Sigmoid colon (tissue), 4 donors: ENCODE measurements at regions not wholly inside any gene's neighbourhood (a gene's known extent, or its start where the extent isn't known, plus 50 kb on each side); places are given as distances from the start of the nearest gene placed in this dataset.

Source experiments
- CTCF ChIP-seq, 4 experiments: fragments of 450-650 bp in 3 of 4; fragments of 200-600 bp in 1 of 4; IDR thresholded peaks; one replicate each; pipeline ENCODE4 v1.5.1; 2016 to 2019; ENCODE audit warnings: antibody characterized with exemption in 4 of 4, mild to moderate bottlenecking in 3 of 4, moderate library complexity in 2 of 4
- EP300 ChIP-seq, 4 donors: sonication (generic); formaldehyde crosslinking; IDR thresholded peaks; one replicate each; pipeline ENCODE4 v1.6.1; 2017; ENCODE audit warnings: antibody characterized with exemption in 4 of 4
- POLR2A ChIP-seq, 2 donors: fragments of 450-650 bp; IDR thresholded peaks; one replicate each; pipeline ENCODE4 v1.6.1; 2016; ENCODE audit warnings: antibody characterized with exemption in 2 of 2, mild to moderate bottlenecking in 2 of 2, moderate library complexity in 2 of 2
- POLR2AphosphoS5 ChIP-seq, 4 donors: sonication (generic); formaldehyde crosslinking; IDR thresholded peaks; one replicate each; pipeline ENCODE4 v1.6.1; 2017; ENCODE audit warnings: antibody characterized with exemption in 4 of 4

DNA sequence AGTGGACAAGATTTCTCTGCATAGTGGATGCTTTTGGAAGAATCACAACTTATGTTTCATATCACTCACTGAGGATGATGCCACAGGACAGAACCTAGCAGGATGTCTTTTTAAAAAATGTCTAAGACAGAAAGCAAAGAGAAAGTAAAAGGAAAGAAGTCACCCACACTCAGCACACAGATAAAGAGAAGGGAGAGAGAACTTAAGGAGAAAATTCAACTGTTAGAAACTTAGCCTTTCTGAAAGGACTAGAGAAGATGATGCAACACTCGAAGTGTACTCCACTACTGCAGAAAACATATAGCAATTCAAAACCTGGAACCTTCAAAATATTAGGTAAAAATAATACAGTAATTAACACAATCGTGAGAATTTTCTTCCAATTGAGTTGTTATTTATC lies 52.8 kb upstream of the STK26 start:
- no peak for TF ChIP-seq POLR2A (IDR thresholded peaks at IDR 0.05)
- TF ChIP-seq POLR2AphosphoS5 (IDR thresholded peaks at IDR 0.05): no peak
- TF ChIP-seq CTCF (IDR thresholded peaks at IDR 0.05): no peak
- no peak for TF ChIP-seq EP300 (IDR thresholded peaks at IDR 0.05)
